IMR-90 (cell line): ENCODE measurements at regions not wholly inside any gene's neighbourhood (a gene's known extent, or its start where the extent isn't known, plus 50 kb on each side); places are given as distances from the start of the nearest gene placed in this dataset.

Source experiments
- CEBPB ChIP-seq: IDR thresholded peaks from 2 replicates; pipeline ENCODE4 v1.6.1; 2012; ENCODE audit warnings: low read depth, low read length, improper control_type of control experiment
- CTCF ChIP-seq: conservative IDR thresholded peaks from 2 replicates; pipeline ENCODE4 v1.5.1; 2012; ENCODE audit warnings: mild to moderate bottlenecking, low read depth, low read length, improper control_type of control experiment
- NFE2L2 ChIP-seq: fragments of 150-350 bp; IDR thresholded peaks from 2 replicates; pipeline ENCODE4 v1.6.1; 2016; ENCODE audit warnings: low read depth, mild to moderate bottlenecking, low read length
- POLR2A ChIP-seq: IDR thresholded peaks from 2 replicates; pipeline ENCODE4 v1.6.1; 2012; ENCODE audit warnings: mild to moderate bottlenecking, low read depth, low read length
- RAD21 ChIP-seq: IDR thresholded peaks from 2 replicates; pipeline ENCODE4 v1.6.1; 2012; ENCODE audit warnings: low read length, improper control_type of control experiment
- RCOR1 ChIP-seq: IDR thresholded peaks from 2 replicates; pipeline ENCODE4 v1.6.1; 2012; ENCODE audit warnings: mild to moderate bottlenecking, low read length, improper control_type of control experiment; ENCODE audit not compliant: insufficient replicate concordance
- USF2 ChIP-seq: fragments of 150-350 bp; IDR thresholded peaks from 2 replicates; pipeline ENCODE4 v1.6.1; 2017; ENCODE audit warnings: mild to moderate bottlenecking, antibody characterized with exemption, low read length, low read depth

- TF ChIP-seq CTCF (no peak), NFE2L2 (no peak), POLR2A (no peak), RAD21 (no peak), RCOR1 (no peak), USF2 (no peak), CEBPB (no peak)
These were observed 110.8 kb downstream of the CPZ start for GRCh38 chr4:8703401-8703696.
